CD8-positive, alpha-beta memory T cell (primary cell): ENCODE measurements at regions not wholly inside any gene's neighbourhood (a gene's known extent, or its start where the extent isn't known, plus 50 kb on each side); places are given as distances from the start of the nearest gene placed in this dataset.
"Not testable (repeated sequence)": the region's sequence is repeated elsewhere in the genome, so short reads cannot be mapped to it uniquely, and the experiment has no call there.

ENCODE experiments used
- CTCF ChIA-PET: fragments of 350-600 bp; sonication (Branson Sonifier 250); formaldehyde crosslinking; loops from one replicate; lab custom pipeline; 2021; ENCODE audit warnings: antibody characterized with exemption; lab: Charles Lee
- POLR2A ChIA-PET: fragments of 350-600 bp; sonication (Branson Sonifier 250); formaldehyde crosslinking; loops from one replicate; lab custom pipeline; 2021; ENCODE audit warnings: antibody characterized with exemption; lab: Charles Lee
- DNase-seq, 5 donors: peaks; one replicate each; pipeline versions ENCODE4 v3.0.0 to v3.0.0-alpha.2; 2020 to 2022; ENCODE audit warnings: mixed read lengths in 1 of 5
- H3K27ac ChIP-seq: one replicate; pipeline ENCODE4 v1.7.0; 2013; ENCODE audit warnings: low read depth, mild to moderate bottlenecking, low read length, moderate library complexity
- H3K27me3 ChIP-seq: 2 replicates; pipeline ENCODE4 v1.7.0; 2013; ENCODE audit warnings: low read length, mild to moderate bottlenecking; ENCODE audit not compliant: insufficient read depth, poor library complexity, severe bottlenecking
- H3K36me3 ChIP-seq: 2 replicates; pipeline ENCODE4 v1.7.0; 2013; ENCODE audit warnings: mild to moderate bottlenecking, low read length, moderate library complexity; ENCODE audit not compliant: insufficient read depth
- H3K4me1 ChIP-seq: 2 replicates; pipeline ENCODE4 v1.7.0; 2013; ENCODE audit warnings: mild to moderate bottlenecking, low read length, moderate library complexity; ENCODE audit not compliant: insufficient read depth
- H3K4me3 ChIP-seq: 2 replicates; pipeline ENCODE4 v1.7.0; 2013; ENCODE audit warnings: mild to moderate bottlenecking, low read length
- H3K9me3 ChIP-seq: 2 replicates; pipeline ENCODE4 v1.7.0; 2013; ENCODE audit warnings: mild to moderate bottlenecking, low read length
- H3K27ac Mint-ChIP-seq, 8 donors: one replicate each; pipeline ENCODE4 v1.8.0; 2020 to 2021; ENCODE audit warnings: mixed read lengths in 8 of 8, mild to moderate bottlenecking in 6 of 8, inconsistent platforms in 3 of 8, moderate library complexity in 3 of 8
- H3K27me3 Mint-ChIP-seq, 2 donors: one replicate each; pipeline ENCODE4 v1.8.0; 2020 to 2021; ENCODE audit warnings: mixed read lengths in 2 of 2, mild to moderate bottlenecking in 1 of 2, moderate library complexity in 1 of 2
- H3K36me3 Mint-ChIP-seq, 3 donors: one replicate each; pipeline ENCODE4 v1.8.0; 2020 to 2021; ENCODE audit warnings: mixed read lengths in 3 of 3, inconsistent platforms in 1 of 3, mild to moderate bottlenecking in 1 of 3
- H3K4me1 Mint-ChIP-seq, 3 donors: one replicate each; pipeline ENCODE4 v1.8.0; 2020 to 2021; ENCODE audit warnings: mixed read lengths in 3 of 3, inconsistent platforms in 1 of 3, mild to moderate bottlenecking in 1 of 3
- H3K4me3 Mint-ChIP-seq, 7 donors: one replicate each; pipeline ENCODE4 v1.8.0; 2020 to 2021; ENCODE audit warnings: mixed read lengths in 7 of 7, mild to moderate bottlenecking in 6 of 7, moderate library complexity in 4 of 7, inconsistent platforms in 2 of 7
- H3K9me3 Mint-ChIP-seq, 5 donors: one replicate each; pipeline ENCODE4 v1.8.0; 2020 to 2022; ENCODE audit warnings: mixed read lengths in 5 of 5, mild to moderate bottlenecking in 3 of 5, moderate library complexity in 2 of 5, inconsistent platforms in 1 of 5

DNA sequence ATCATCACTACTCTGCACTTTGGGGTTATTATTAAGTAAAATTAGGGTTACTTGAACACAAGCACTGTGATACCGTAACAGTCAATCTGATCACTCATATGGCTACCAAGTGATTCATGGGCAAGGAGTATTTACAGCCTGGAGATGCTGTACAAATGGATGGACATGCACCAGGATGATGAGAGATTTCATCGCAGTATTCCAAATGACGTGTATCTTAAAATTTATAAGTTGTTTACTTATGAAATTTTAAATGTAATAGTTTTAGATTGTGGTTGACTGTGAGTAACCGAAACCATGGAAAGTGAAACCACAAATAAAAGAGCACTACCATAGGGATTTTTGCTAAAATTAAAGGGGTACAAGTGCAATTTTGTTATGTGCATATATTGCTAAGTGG lies 462.2 kb upstream of the PTGER4 start:
- Mint-ChIP-seq H3K4me3 (peak overlapping the region in 1 of 7 donors; percentile 36), H3K27ac (no peak overlapping the region), H3K27me3 (no peaks in the 10 kb centered on the region), H3K9me3 (peaks cover 0 to 2% (median 0%) of the 10 kb centered on the region in 5 donors), H3K4me1 (peaks cover 6 to 20% (median 18%) of the 10 kb centered on the region in 3 donors), H3K36me3 (peaks cover 0 to 4% (median 4%) of the 10 kb centered on the region in 3 donors)
- no peaks in the 10 kb centered on the region for H3K36me3 ChIP-seq
- no peak overlapping the region for H3K4me3 ChIP-seq
- H3K27ac ChIP-seq = no peak overlapping the region
- H3K4me1 ChIP-seq = no peaks in the 10 kb centered on the region
- no peaks in the 10 kb centered on the region for H3K9me3 ChIP-seq
- no peak for DNase-seq
- H3K27me3 ChIP-seq = no peaks in the 10 kb centered on the region
- POLR2A ChIA-PET = no interaction called here
- CTCF ChIA-PET = no interaction called here

DNA sequence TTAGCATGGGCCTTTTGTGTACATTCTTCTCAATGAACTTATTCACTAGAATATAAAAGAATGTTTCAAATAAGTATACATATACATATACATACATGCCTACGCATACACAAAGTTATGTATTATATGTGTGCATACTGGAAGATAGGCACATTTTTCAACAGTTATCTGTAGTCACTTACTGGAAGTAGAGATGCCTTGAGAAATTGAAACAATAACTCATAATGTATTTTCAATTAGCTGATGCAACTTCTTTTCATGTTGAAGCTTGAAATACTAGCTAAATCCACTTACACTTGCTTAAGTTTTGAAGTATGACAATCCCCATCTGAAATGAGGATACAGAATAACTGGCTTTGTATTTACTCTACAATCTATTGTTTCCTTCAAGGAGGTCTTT lies 469.0 kb upstream of the PTGER4 start:
- DNase-seq = no peak
- H3K9me3 Mint-ChIP-seq = no peaks in the 10 kb centered on the region
- no peaks in the 10 kb centered on the region for H3K27me3 ChIP-seq
- H3K27me3 Mint-ChIP-seq = no peaks in the 10 kb centered on the region
- H3K4me1 ChIP-seq = no peaks in the 10 kb centered on the region
- no peak overlapping the region for H3K4me3 Mint-ChIP-seq
- peaks cover 0 to 23% (median 7%) of the 10 kb centered on the region in 3 donors for H3K4me1 Mint-ChIP-seq
- H3K9me3 ChIP-seq = no peaks in the 10 kb centered on the region
- H3K36me3 ChIP-seq = no peaks in the 10 kb centered on the region
- no peak overlapping the region for H3K4me3 ChIP-seq
- ChIA-PET CTCF (no interaction called here), POLR2A (interaction anchor here (0.5 kb wide), 1 partner anchor 26 kb away, joined by 3 read pairs; no protein-coding TSS in a partner anchor)
- H3K27ac Mint-ChIP-seq = no peak overlapping the region
- H3K36me3 Mint-ChIP-seq = no peaks in the 10 kb centered on the region
- no peak overlapping the region for H3K27ac ChIP-seq

DNA sequence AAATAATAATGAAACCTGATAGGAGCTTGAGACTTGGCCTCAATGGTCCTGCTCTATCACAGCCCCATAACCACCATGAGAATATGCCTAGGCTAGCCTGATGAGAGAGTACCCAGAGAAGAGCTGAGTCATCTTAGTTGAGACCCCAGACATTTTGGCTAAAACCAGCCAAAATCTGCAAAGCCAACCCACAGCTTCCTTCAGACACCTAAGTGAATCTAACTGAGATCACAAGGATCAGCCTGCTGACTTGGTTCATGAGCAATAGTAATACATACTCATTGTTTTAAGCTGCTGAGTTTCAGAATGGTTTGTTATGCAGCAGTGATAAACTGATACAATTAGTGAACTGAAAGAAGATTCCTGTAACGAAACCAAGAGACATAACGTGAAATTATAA lies 473.7 kb upstream of the PTGER4 start:
- no peak for DNase-seq
- H3K4me1 ChIP-seq = no peaks in the 10 kb centered on the region
- no peaks in the 10 kb centered on the region for H3K9me3 Mint-ChIP-seq
- ChIA-PET POLR2A (no interaction called here), CTCF (no interaction called here)
- H3K4me3 Mint-ChIP-seq = no peak overlapping the region
- H3K4me3 ChIP-seq = no peak overlapping the region
- H3K9me3 ChIP-seq = no peaks in the 10 kb centered on the region
- no peak overlapping the region for H3K27ac ChIP-seq
- no peaks in the 10 kb centered on the region for H3K36me3 ChIP-seq
- no peak overlapping the region for H3K27ac Mint-ChIP-seq
- H3K27me3 ChIP-seq = no peaks in the 10 kb centered on the region
- H3K4me1 Mint-ChIP-seq = peaks cover 0 to 28% (median 7%) of the 10 kb centered on the region in 3 donors
- H3K27me3 Mint-ChIP-seq = no peaks in the 10 kb centered on the region
- no peaks in the 10 kb centered on the region for H3K36me3 Mint-ChIP-seq

DNA sequence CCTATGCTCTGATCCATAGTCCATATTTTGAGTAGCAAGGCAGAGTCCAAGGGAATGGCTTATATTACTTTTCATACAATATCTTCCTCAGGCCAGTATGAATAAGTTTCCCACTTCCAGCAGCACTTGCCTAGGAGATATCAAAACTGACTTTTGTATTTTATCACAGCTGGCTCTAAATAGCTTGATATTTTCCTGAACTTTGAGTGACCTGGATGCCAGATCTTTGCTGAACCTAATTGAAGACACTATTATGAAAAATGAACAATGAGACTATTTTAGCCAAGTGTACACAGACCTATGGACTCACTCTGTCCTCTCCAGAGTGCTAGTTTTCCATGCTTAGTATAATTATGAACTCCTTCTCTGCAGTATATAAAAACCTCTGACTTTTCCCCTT lies 475.6 kb upstream of the PTGER4 start:
- Histone ChIP-seq H3K9me3 (no peaks in the 10 kb centered on the region), H3K4me1 (no peaks in the 10 kb centered on the region), H3K27me3 (no peaks in the 10 kb centered on the region), H3K4me3 (no peak overlapping the region), H3K27ac (no peak overlapping the region), H3K36me3 (no peaks in the 10 kb centered on the region)
- Mint-ChIP-seq H3K9me3 (no peaks in the 10 kb centered on the region), H3K27me3 (no peaks in the 10 kb centered on the region), H3K4me1 (peaks cover 0 to 21% (median 5%) of the 10 kb centered on the region in 3 donors), H3K27ac (peak overlapping the region in 1 of 8 donors; percentile 10), H3K4me3 (no peak overlapping the region), H3K36me3 (peaks cover 0 to 3% (median 0%) of the 10 kb centered on the region in 3 donors)
- no peak for DNase-seq
- ChIA-PET CTCF (no interaction called here), POLR2A (no interaction called here)

DNA sequence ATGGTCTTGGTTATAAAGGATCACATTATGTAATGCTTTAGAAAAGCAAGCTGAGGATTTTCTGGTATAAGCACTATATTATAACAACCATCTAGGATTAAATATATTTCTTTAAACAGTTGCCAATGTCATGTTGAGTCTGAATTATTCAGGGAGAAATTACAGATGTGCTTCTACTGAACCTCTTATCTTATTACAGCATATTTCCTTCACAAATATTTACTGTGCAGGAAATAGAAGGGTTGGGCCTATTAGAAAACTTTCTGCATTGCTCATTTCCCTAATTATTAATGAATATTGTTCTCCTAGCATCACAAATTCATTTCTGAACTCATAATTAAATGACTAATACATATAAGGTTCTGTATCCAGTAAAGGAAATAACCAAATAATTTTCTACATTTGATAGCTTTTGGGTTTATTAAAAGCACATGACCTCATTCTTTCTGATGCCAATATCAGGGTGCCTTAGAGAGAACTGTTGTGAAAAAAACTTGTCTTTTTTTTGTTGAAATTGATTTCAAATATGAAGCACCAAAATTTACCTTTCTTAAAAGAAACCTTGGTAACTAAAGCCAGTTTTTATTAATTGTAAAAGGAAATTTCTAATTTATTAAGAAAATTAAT lies 476.8 kb upstream of the PTGER4 start:
- no peaks in the 10 kb centered on the region for H3K4me1 ChIP-seq
- peaks cover 0 to 3% (median 0%) of the 10 kb centered on the region in 3 donors for H3K36me3 Mint-ChIP-seq
- H3K36me3 ChIP-seq = no peaks in the 10 kb centered on the region
- no peak for DNase-seq
- H3K9me3 ChIP-seq = no peaks in the 10 kb centered on the region
- no peak overlapping the region for H3K27ac ChIP-seq
- POLR2A ChIA-PET = no interaction called here
- no peaks in the 10 kb centered on the region for H3K27me3 ChIP-seq
- H3K27ac Mint-ChIP-seq = no peak overlapping the region
- CTCF ChIA-PET = no interaction called here
- H3K27me3 Mint-ChIP-seq = no peaks in the 10 kb centered on the region
- peaks cover 0 to 16% (median 0%) of the 10 kb centered on the region in 3 donors for H3K4me1 Mint-ChIP-seq
- H3K4me3 ChIP-seq = no peak overlapping the region
- H3K9me3 Mint-ChIP-seq = no peaks in the 10 kb centered on the region
- no peak overlapping the region for H3K4me3 Mint-ChIP-seq

DNA sequence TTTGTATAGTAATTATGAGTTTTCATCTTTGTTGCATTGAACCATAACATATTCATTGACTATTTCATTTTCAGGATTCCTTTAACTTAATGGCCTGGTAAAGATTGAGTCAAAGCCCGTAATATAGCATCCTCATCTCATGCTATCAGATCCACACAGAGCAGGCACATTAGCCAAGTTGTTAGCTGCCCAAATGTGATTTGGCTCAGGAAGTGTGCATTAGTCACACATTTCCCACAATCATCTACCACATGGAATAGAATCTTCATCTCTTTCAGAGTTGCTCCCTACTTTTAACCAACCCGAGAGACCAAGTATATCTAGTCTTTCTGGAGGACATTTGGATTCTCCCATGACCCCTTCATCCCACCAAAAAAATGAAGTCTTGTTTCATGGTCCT lies 481.0 kb upstream of the PTGER4 start:
- ChIA-PET CTCF (no interaction called here), POLR2A (no interaction called here)

DNA sequence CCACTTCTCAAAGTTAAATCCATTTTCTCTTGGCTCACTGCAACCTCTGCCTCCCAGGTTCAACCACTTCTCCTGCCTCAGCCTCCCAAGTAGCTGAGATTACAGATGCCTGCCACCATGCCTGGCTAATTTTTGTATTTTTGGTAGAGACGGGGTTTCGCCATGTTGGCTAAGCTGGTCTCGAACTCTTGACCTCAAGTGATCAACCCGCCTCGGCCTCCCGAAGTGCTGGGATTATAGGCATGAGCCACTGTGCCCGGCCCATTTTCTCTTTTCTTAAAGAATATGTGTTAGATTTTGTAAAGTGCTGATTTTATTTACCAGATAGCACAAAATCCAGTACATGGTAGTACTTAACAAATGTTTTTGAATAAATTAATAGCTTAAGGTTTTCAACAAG lies 484.1 kb upstream of the PTGER4 start:
- H3K27ac Mint-ChIP-seq, DNase-seq, CTCF ChIA-PET, POLR2A ChIA-PET, H3K36me3 ChIP-seq, H3K4me1 Mint-ChIP-seq, H3K4me1 ChIP-seq, H3K27me3 ChIP-seq, H3K36me3 Mint-ChIP-seq, H3K9me3 Mint-ChIP-seq, H3K27me3 Mint-ChIP-seq, H3K27ac ChIP-seq, H3K4me3 ChIP-seq, H3K9me3 ChIP-seq, H3K4me3 Mint-ChIP-seq: not testable (repeated sequence)

More for the DNA sequence above, 481.0 kb upstream of the PTGER4 start:
- no peak for DNase-seq
- H3K27me3 ChIP-seq = no peaks in the 10 kb centered on the region
- Mint-ChIP-seq H3K4me1 (no peaks in the 10 kb centered on the region), H3K36me3 (peaks cover 0 to 3% (median 0%) of the 10 kb centered on the region in 3 donors), H3K27ac (no peak overlapping the region), H3K27me3 (no peaks in the 10 kb centered on the region), H3K4me3 (no peak overlapping the region), H3K9me3 (no peaks in the 10 kb centered on the region)
- H3K36me3 ChIP-seq = no peaks in the 10 kb centered on the region
- no peak overlapping the region for H3K27ac ChIP-seq
- no peaks in the 10 kb centered on the region for H3K9me3 ChIP-seq
- no peaks in the 10 kb centered on the region for H3K4me1 ChIP-seq
- no peak overlapping the region for H3K4me3 ChIP-seq

DNA sequence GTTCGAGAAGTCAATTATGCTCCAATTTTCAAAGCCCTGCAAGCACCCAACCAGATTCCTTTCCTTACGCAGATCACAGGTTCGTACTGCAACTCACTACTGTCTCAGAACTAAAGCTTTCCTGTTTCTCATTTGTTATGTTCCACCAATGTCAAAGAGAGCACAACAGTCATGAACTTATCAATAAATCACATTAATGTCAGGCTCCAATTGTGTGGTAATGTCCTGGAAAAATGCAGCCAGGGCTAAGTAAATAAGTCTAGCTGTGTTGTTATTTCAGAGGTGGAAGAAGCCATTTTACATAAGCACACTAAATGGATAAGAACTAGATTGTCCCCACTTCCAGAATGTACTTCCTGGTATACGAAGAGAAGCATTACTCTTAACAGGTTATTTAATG lies 488.6 kb upstream of the PTGER4 start:
- no peaks in the 10 kb centered on the region for H3K4me1 ChIP-seq
- no peaks in the 10 kb centered on the region for H3K27me3 ChIP-seq
- no peaks in the 10 kb centered on the region for H3K9me3 ChIP-seq
- Mint-ChIP-seq H3K4me1 (no peaks in the 10 kb centered on the region), H3K27me3 (no peaks in the 10 kb centered on the region), H3K4me3 (no peak overlapping the region), H3K36me3 (no peaks in the 10 kb centered on the region), H3K9me3 (no peaks in the 10 kb centered on the region), H3K27ac (no peak overlapping the region)
- no peaks in the 10 kb centered on the region for H3K36me3 ChIP-seq
- ChIA-PET POLR2A (no interaction called here), CTCF (no interaction called here)
- DNase-seq = no peak
- H3K27ac ChIP-seq = no peak overlapping the region
- no peak overlapping the region for H3K4me3 ChIP-seq
